ENCODE measurements at regions not wholly inside any gene's neighbourhood (a gene's known extent, or its start where the extent isn't known, plus 50 kb on each side); places are given as distances from the start of the nearest gene placed in this dataset.

DNA sequence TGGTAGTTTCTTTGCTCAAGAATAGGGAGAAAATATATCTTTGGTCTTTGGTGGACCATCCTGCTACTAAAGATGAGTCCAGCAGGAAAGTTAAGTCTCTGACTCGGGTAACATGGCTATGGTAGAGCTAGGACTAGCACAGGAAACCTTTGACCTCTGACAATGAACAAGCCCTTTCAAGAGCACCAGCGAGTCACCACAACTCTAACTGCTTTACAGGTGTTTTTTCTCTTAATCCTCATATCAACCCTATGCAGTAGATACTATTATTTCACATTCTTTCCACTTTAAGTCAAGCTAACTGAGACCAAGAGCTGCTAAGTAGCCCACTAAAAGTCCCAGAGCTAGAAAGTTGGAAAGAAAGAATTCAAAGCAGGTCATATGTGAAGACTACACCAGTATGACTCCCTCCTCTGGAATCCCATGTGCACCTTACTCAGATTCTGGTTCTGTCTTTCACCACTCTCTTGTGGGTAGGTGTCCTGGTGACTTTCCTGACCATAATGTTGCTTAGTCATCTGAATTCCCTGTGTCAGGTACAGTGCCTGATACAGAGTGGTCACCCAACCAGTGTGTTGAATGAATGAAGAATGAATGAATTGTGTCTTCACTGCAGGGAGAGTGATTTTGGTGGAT lies 53.8 kb upstream of the ME3 start:
- TF ChIP-seq, protein P1, sequence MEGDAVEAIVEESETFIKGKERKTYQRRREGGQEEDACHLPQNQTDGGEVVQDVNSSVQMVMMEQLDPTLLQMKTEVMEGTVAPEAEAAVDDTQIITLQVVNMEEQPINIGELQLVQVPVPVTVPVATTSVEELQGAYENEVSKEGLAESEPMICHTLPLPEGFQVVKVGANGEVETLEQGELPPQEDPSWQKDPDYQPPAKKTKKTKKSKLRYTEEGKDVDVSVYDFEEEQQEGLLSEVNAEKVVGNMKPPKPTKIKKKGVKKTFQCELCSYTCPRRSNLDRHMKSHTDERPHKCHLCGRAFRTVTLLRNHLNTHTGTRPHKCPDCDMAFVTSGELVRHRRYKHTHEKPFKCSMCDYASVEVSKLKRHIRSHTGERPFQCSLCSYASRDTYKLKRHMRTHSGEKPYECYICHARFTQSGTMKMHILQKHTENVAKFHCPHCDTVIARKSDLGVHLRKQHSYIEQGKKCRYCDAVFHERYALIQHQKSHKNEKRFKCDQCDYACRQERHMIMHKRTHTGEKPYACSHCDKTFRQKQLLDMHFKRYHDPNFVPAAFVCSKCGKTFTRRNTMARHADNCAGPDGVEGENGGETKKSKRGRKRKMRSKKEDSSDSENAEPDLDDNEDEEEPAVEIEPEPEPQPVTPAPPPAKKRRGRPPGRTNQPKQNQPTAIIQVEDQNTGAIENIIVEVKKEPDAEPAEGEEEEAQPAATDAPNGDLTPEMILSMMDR (conservative IDR thresholded peaks at IDR 0.05) = no peak
- TF ChIP-seq EZH2 (IDR thresholded peaks at IDR 0.05; ENCODE audit: low read depth) = no peak

All from PC-9 (cell line).